ENCODE measurements at regions not wholly inside any gene's neighbourhood (a gene's known extent, or its start where the extent isn't known, plus 50 kb on each side); places are given as distances from the start of the nearest gene placed in this dataset.

- TF ChIP-seq, protein P1, sequence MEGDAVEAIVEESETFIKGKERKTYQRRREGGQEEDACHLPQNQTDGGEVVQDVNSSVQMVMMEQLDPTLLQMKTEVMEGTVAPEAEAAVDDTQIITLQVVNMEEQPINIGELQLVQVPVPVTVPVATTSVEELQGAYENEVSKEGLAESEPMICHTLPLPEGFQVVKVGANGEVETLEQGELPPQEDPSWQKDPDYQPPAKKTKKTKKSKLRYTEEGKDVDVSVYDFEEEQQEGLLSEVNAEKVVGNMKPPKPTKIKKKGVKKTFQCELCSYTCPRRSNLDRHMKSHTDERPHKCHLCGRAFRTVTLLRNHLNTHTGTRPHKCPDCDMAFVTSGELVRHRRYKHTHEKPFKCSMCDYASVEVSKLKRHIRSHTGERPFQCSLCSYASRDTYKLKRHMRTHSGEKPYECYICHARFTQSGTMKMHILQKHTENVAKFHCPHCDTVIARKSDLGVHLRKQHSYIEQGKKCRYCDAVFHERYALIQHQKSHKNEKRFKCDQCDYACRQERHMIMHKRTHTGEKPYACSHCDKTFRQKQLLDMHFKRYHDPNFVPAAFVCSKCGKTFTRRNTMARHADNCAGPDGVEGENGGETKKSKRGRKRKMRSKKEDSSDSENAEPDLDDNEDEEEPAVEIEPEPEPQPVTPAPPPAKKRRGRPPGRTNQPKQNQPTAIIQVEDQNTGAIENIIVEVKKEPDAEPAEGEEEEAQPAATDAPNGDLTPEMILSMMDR (IDR thresholded peaks at IDR 0.05; ENCODE audit: insufficient read depth, low read depth, low read length) = no peak
- TF ChIP-seq EZH2 (IDR thresholded peaks at IDR 0.05; ENCODE audit: insufficient read depth, low read length) = no peak
These were observed 190.3 kb upstream of the ZC3H12C start for GRCh38 chr11:109902764-109903433.
